ENCODE measurements at regions not wholly inside any gene's neighbourhood (a gene's known extent, or its start where the extent isn't known, plus 50 kb on each side); places are given as distances from the start of the nearest gene placed in this dataset.
"Not testable (repeated sequence)": the region's sequence is repeated elsewhere in the genome, so short reads cannot be mapped to it uniquely, and the experiment has no call there.

GRCh38 chr10:2351566-2351965 is 614.2 kb upstream of the ADARB2 start:
- no peak for DNase-seq

- DNase-seq = no peak
Measured at GRCh38 chr10:2342206-2342605, 604.9 kb upstream of the ADARB2 start.

GRCh38 chr10:2340831-2341647 is 603.7 kb upstream of the ADARB2 start:
- peak; percentile 7 to 36 (median 11) for DNase-seq

GRCh38 chr10:2335626-2336025 is 598.3 kb upstream of the ADARB2 start:
- DNase-seq = no peak

GRCh38 chr10:2334575-2334974 is 597.2 kb upstream of the ADARB2 start:
- DNase-seq = no peak

- no peak for DNase-seq
Measured at GRCh38 chr10:2329082-2329481, 591.8 kb upstream of the ADARB2 start.

- no peak for DNase-seq
Measured at GRCh38 chr10:2326411-2326810, 589.1 kb upstream of the ADARB2 start.

- not testable (repeated sequence) for DNase-seq
Measured at GRCh38 chr10:2315045-2315485, 577.7 kb upstream of the ADARB2 start.

- no peak for DNase-seq
Measured at GRCh38 chr10:2306081-2306480, 568.8 kb upstream of the ADARB2 start.

GRCh38 chr10:2303169-2303568 is 565.8 kb upstream of the ADARB2 start:
- no peak for DNase-seq

GRCh38 chr10:2301227-2301626 is 563.9 kb upstream of the ADARB2 start:
- DNase-seq = no peak

GRCh38 chr10:2300231-2300630 is 562.9 kb upstream of the ADARB2 start:
- peak in 1 of 3 donors; percentile 9 for DNase-seq

GRCh38 chr10:2296179-2296891 is 559.0 kb upstream of the ADARB2 start:
- no peak for DNase-seq

GRCh38 chr10:2294739-2295138 is 557.4 kb upstream of the ADARB2 start:
- DNase-seq = no peak

- DNase-seq = no peak
Measured at GRCh38 chr10:2284071-2284470, 546.7 kb upstream of the ADARB2 start.

- DNase-seq = no peak
Measured at GRCh38 chr10:2282202-2282601, 544.9 kb upstream of the ADARB2 start.

- DNase-seq = no peak
Measured at GRCh38 chr10:2280713-2281300, 543.5 kb upstream of the ADARB2 start.

- DNase-seq = no peak
Measured at GRCh38 chr10:2279711-2280110, 542.4 kb upstream of the ADARB2 start.

GRCh38 chr10:2278363-2278762 is 541.0 kb upstream of the ADARB2 start:
- DNase-seq = no peak

GRCh38 chr10:2263561-2263960 is 526.2 kb upstream of the ADARB2 start:
- DNase-seq = no peak

GRCh38 chr10:2262878-2263277 is 525.6 kb upstream of the ADARB2 start:
- DNase-seq = no peak

- no peak for DNase-seq
Measured at GRCh38 chr10:2262333-2262732, 525.0 kb upstream of the ADARB2 start.

GRCh38 chr10:2256241-2256640 is 518.9 kb upstream of the ADARB2 start:
- no peak for DNase-seq

All from muscle of back (tissue), 3 donors.